ENCODE measurements at regions not wholly inside any gene's neighbourhood (a gene's known extent, or its start where the extent isn't known, plus 50 kb on each side); places are given as distances from the start of the nearest gene placed in this dataset.

DNA sequence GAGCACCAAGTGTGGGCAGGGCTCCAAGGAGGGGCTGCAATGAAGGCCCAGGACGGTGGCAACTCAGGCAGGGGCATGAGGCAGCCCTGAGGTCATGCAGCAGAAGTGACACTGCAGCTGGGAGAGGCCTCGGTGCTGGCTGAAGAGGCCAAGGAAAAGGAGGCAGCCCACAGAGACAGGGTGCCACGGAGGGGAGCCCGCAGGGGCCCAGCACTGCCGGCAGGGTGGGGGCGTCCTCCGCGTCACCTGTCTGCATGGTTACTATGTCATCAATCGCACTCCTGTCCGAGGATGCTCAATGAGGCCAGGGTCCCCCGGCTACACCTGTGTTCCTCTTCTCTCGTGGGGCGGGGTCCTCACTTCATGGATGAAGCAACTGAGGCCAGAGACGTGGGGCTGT is 123.1 kb downstream of the TUBA3C start:
- TF ChIP-seq, protein P1, sequence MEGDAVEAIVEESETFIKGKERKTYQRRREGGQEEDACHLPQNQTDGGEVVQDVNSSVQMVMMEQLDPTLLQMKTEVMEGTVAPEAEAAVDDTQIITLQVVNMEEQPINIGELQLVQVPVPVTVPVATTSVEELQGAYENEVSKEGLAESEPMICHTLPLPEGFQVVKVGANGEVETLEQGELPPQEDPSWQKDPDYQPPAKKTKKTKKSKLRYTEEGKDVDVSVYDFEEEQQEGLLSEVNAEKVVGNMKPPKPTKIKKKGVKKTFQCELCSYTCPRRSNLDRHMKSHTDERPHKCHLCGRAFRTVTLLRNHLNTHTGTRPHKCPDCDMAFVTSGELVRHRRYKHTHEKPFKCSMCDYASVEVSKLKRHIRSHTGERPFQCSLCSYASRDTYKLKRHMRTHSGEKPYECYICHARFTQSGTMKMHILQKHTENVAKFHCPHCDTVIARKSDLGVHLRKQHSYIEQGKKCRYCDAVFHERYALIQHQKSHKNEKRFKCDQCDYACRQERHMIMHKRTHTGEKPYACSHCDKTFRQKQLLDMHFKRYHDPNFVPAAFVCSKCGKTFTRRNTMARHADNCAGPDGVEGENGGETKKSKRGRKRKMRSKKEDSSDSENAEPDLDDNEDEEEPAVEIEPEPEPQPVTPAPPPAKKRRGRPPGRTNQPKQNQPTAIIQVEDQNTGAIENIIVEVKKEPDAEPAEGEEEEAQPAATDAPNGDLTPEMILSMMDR (conservative IDR thresholded peaks at IDR 0.05; ENCODE audit: low read depth, low read length): no peak
- TF ChIP-seq POLR2A (IDR thresholded peaks at IDR 0.05; ENCODE audit: low read depth, low read length) (no peak), RAD21 (IDR thresholded peaks at IDR 0.05; ENCODE audit: low read length) (no peak), NFE2L2 (IDR thresholded peaks at IDR 0.05; ENCODE audit: low read depth, low read length) (no peak)
- TF ChIP-seq, protein P2, sequence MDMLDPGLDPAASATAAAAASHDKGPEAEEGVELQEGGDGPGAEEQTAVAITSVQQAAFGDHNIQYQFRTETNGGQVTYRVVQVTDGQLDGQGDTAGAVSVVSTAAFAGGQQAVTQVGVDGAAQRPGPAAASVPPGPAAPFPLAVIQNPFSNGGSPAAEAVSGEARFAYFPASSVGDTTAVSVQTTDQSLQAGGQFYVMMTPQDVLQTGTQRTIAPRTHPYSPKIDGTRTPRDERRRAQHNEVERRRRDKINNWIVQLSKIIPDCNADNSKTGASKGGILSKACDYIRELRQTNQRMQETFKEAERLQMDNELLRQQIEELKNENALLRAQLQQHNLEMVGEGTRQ (IDR thresholded peaks at IDR 0.05; ENCODE audit: low read depth, low read length): no peak
